GM08714 (cell line): ENCODE measurements at regions not wholly inside any gene's neighbourhood (a gene's known extent, or its start where the extent isn't known, plus 50 kb on each side); places are given as distances from the start of the nearest gene placed in this dataset.

Experiments
- H3K4me3 ChIP-seq: fragments of 200-500 bp; sonication (Bioruptor generic); 2 replicates; pipeline ENCODE4 v1.5.1; 2014; ENCODE audit warnings: mild to moderate bottlenecking, low read length, inconsistent platforms
- ZNF274 ChIP-seq: IDR thresholded peaks from 2 replicates; pipeline ENCODE4 v1.6.1; 2012; ENCODE audit warnings: mild to moderate bottlenecking, low read depth, low read length

DNA sequence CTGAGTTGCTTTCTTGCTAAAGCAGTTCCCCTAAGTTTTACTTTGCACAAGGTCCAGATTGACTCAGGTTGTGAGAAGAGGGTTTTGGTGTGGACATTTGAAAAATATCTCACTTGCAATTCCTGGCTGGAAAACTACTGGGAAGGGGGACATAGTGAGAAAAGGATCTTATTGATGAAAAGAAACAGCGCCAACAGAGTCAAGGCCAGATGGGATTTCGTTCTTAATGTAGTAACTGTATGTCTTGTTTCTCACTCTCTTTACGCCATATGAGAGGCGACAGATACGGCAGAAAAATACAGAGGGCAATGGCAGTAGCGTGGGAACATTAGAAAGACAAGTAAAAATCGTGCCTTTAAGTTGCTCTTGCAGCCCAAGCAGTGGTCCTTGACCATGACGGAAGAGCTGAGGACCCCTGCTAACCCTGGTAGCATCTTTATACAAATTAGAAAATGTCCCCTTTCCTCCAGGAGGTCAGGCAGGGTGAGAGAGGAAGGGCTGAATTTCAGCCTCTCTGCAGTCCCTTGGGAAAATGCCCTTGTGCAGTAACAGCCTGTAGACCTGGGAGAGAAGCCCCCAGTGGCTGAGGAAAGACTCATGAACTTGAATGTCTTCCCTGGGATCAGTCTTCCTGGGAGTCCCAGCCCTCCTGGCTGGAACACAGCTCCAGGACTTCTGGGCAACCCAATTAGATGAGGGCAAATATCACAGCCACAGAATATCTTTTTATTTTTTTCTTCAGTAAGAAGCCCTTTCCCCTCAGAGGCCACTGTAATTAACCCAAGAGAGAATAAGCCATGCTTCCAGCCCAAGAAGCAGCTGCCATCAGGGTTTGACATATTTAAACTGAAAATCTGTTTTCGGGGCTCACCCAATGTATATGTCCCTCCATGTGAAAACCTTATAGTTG is 113.4 kb downstream of the CD47 start:
- TF ChIP-seq ZNF274 = no peak
- no peak overlapping the region for H3K4me3 ChIP-seq

DNA sequence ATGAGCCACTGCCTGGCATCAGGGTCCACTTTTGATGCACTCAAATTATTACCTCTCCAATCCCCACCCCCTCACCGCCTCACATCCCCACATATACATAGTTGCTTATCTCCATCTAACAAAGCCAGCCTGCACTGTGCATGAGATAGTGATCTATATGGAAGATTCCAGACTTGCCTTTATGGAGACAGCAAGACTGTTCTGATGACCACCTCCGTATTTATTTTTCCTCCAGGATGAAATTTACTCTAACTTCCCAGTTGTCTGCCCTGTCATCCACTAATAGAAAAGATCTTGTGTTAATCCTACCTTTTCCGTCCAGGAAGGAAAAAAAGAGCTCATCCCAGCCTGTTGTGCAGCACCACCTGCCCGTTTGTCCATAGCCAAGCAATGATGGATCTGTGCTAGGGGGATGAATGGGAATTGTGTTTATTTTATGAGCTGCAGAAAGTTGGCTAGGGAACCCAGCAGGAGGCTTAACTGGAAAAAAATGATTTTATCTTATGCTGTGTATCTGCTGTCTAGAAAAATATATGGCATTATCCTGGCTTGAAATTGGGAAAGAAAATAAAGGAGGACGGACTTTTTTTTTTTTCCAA is 114.5 kb downstream of the CD47 start:
- H3K4me3 ChIP-seq = no peak overlapping the region
- no peak for TF ChIP-seq ZNF274

DNA sequence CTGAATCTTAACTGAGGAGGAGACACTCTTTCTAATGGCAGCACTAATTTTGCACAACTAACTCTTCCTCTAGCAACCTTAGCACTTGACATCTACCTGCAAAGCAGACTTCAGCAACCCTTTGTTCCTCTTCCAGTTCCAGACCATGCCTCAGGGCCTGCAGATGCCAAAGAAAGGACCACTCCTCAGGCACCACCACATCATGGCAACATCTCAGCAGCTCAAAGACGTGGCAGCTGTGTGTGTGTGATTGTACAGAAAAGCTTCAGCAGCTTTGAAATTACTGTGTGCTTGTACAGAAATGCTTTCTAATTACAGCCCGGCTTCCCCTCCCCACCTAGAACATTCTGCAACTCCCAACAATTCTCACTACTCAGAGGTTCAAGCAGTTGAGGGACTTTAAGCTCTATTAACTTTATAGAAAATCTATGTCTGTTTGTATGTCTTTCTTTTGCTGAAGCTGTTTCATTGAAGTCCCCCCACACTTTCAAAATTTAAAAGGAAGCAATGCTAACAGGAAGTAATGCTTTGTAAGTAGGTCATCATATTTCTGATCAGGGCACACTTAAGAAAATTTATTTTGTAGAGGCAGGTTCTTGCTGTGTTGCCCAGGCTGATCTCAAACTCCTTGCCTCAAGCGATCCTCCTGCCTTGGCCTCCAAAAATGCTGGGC is 115.2 kb downstream of the CD47 start:
- H3K4me3 ChIP-seq = no peak overlapping the region
- TF ChIP-seq ZNF274 = no peak

DNA sequence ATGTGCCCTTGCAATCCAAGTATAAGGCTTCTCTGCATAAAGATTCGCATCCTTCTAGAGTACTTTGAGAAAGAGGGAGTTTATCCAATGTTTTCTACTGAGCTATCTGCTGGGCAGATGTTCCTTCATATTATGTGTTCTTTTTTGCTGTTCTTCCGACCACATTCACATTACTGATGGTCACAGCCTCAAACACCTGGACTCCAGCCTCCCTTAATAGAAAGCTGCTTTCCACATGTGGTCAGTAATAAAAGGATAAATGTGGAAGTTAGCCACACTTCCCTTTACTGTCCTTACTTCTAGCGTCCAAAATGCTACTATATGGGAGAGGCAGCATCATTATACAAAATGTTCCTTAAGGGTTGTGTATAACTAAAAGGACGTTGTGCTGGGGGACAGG is 116.9 kb downstream of the CD47 start:
- no peak for TF ChIP-seq ZNF274
- no peak overlapping the region for H3K4me3 ChIP-seq

DNA sequence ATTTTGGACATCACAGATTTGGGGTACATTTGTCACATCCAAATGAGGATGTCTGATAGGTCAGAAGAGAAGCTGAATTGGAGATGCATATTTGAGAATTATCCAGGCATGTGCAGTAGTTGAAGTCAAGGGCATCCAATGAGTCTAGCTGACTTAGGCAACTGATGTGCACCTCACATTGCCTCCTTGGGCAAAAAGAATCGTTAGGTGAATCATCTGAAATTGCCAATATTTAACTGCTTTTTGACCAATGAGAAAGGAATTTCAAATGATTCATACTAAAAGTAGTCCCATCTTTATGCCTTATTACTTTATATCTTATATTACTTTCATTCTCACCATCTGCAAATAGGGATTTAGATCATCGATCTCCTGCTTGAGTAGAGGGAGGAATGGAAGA is 117.7 kb downstream of the CD47 start:
- TF ChIP-seq ZNF274 = no peak
- H3K4me3 ChIP-seq = no peak overlapping the region

DNA sequence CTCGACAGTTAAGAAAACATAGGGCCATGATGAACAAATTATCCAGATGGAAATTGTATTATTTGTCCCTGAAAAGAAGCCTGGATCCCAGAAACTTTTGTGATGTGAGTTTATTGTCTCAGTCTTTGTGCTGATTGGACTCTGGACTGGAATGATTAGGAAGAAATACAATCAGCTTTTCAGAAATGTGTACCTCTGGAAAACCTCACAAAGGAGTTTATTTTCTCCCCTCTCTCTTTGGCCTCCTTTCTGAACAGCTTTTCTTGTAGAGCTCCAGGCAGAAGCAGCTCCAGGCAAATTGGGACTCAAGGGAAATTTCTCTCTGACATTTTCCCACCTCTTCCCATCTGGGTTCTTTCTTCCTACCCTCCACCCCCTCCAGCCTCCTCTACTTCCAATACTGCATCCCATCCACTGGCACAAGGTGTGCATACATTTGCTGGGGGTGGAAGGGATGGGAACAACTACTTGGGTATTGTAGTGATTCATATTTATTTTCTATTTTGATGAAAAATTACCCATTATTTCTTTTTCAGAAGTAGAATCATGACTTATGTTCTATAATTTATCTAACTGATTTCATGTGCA is 119.7 kb downstream of the CD47 start:
- TF ChIP-seq ZNF274 = no peak
- no peak overlapping the region for H3K4me3 ChIP-seq

DNA sequence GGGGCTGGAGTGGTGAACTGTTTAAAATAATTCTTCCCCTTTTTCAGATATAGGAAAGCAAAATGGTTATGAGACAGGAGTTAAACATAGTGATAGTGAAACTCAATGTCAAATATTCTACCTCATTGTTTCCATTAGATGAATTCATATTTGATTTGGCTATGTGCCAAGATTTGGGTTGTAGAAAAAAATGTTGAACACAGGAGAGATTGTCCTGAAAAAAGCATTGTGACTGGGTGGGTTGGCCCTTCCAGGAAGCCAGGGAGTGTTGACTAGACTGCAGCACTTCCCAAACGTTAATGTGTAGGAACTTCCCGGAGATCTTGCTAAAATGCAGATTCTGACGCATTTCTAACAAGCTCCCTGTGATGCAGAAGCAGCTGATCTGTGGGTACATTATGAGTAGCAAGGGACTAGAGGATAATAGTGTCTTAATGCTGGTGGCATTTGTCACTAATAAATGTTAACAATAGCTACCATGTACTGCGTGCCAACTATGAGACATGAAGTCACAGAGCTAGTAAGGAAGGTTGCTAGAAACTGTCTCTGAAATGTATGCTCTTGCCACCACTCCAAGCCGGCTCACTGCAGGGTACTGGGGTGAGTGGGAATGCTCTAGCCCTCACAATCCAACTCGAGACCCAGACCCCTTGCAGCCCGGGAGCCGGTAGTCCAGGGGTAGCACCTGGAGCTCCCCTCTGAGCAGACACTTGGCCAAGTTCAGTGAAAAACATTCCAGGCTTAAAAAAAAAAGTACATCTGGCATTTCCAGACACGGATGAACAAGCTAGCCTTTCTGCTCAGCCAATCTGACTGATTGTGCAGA is 120.6 kb downstream of the CD47 start:
- H3K4me3 ChIP-seq = no peak overlapping the region
- no peak for TF ChIP-seq ZNF274

DNA sequence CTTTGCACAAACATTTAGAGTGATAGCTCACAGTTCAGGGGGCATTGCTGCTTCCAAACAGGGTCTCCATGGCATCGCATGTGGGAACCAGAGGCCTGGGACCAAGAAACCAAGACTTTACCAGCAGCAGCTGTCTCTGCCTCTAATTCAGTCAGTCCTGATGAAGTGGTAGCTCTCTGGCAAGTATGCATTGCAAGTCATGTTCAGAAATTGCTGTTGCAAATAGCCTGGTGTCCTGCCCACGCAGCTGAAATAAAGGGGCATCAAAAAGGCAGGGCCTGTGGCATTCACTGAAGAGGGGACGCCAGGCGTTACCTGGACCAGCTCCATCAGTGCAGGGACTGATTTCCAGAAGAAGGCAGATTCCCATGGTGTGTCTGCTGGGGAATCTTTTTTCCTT is 121.3 kb downstream of the CD47 start:
- no peak for TF ChIP-seq ZNF274
- no peak overlapping the region for H3K4me3 ChIP-seq

DNA sequence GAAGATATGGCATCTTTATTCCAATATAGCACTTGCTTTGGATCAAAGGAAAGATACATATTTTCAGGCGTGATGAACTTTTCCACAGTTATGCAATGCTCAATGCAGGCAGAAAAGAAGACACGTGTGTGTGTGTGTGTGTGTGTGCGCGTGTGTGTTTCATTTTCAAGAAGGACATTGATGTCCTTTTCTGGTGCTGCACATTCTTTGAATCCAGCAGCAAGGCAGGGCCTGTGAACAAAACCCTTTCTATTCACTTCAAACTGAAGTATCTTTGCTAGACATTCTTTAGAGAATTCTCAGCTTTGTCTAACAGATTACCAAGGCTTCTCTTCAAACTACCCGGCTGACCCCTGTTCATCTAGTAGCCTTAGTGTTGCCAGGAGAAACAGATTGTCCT is 124.6 kb downstream of the CD47 start:
- H3K4me3 ChIP-seq = no peak overlapping the region

DNA sequence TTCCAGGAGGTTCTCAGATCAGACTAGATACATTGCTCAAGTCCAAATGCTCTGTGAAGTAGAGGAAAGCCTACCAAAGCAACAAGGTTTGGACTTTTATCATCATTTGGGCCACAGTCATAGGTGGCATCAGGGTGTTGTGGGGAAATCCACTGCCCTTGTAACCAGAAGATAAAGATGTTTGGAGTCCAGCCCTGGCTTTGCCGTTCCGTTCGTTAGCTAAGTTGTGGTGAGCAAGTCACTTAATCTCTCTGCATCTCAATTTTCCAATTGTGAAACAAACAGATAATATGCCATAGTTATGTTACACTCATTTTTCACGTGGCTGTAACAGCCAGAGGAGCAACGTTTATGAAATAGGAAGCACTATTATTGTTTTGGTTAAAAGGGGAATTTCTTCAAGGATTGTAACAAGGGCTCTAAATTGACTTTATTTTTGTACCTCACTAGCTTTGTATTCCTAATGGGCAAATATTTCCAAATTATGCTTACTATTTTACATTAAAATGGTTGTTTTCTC is 125.6 kb downstream of the CD47 start:
- no peak for TF ChIP-seq ZNF274
- H3K4me3 ChIP-seq = no peak overlapping the region

More for the DNA sequence above, 124.6 kb downstream of the CD47 start:
- no peak for TF ChIP-seq ZNF274

DNA sequence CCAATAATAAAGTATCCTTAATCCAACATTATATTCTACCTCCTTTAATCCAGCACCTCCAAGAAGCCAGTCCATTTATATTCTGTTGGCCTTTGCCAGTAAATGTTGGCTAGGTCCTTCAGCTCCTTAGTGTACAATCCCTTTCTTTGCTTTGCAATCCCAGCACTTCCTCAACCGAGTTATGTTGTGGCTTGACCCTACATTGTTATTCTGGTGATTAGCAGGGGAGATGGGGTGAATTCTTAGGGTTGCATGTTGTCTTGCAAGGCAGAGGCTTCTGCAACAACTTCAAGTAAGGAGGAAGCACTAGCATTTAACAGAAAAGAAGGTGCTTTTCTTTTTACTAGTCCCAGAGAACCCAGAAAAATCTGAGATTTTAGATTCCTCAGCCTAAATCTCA is 127.2 kb downstream of the CD47 start:
- no peak for TF ChIP-seq ZNF274

DNA sequence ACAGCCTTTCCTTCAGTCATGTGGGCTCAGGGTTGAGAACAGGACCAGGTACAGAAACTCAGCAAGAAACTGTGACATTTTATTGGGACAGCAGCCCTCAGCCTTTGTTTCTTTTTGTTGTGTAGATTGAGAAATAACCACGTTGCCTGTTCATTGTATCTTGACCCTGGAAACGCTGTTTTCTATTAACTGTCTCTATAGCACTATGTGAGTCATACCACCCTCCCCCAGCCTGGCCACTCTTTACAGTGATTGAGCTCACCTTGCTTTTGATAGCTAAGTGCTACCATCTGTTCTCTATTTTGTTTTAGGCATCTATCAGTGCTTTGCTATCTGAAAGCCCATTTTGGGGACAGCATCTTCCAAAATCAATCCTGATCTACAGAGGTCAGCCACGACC is 127.9 kb downstream of the CD47 start:
- TF ChIP-seq ZNF274 = no peak
- no peak overlapping the region for H3K4me3 ChIP-seq

More for the DNA sequence above, 127.2 kb downstream of the CD47 start:
- H3K4me3 ChIP-seq = no peak overlapping the region

DNA sequence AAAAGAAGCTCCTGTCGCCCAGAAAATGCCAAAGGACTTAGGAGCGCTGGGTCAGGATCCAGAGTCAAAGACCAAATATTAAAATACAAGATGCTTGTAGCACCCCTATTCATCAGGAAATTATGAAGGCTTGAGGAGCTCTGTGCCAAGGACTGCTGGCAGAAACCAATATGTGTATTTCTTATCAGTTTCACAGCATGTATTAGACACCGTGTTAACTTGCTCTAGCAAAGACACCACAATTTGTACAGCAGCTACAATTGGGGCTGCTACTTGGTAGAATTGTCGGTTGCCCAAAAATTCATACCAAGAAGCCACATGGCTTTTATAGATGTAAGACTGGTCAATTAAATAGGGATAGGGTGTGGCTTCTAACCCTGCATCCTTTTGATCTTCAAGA is 128.8 kb downstream of the CD47 start:
- no peak overlapping the region for H3K4me3 ChIP-seq
- no peak for TF ChIP-seq ZNF274
